GM12873 (cell line): ENCODE measurements at regions not wholly inside any gene's neighbourhood (a gene's known extent, or its start where the extent isn't known, plus 50 kb on each side); places are given as distances from the start of the nearest gene placed in this dataset.

Experiments used
- TF ChIP-seq, protein P1 (sequence below): IDR thresholded peaks from 2 replicates; pipeline ENCODE4 v1.5.1; 2012; ENCODE audit warnings: low read depth, mild to moderate bottlenecking, moderate library complexity, low read length, control low read depth; ENCODE audit not compliant: insufficient read depth; ENCODE audit errors: missing control alignments

DNA sequence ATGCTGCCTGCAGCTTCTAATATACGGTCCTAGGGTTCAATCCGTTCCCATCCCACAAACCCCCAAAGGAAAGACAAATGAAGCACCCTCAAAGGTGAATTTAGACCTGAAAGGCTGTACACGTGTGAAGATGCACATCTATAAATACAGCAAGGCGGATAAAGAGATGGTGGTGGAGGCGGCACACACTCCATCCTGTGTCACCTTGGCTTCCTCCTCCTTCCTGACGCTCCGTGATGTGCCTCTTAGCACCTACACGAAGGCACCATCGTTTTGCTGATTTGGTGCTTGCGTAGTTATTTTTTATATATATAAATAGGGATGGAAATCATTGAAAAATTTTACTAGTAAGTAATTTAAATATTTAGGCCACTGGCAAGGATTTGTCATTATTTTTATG is 359.4 kb downstream of the NPHP4 start:
- TF ChIP-seq, protein P1, sequence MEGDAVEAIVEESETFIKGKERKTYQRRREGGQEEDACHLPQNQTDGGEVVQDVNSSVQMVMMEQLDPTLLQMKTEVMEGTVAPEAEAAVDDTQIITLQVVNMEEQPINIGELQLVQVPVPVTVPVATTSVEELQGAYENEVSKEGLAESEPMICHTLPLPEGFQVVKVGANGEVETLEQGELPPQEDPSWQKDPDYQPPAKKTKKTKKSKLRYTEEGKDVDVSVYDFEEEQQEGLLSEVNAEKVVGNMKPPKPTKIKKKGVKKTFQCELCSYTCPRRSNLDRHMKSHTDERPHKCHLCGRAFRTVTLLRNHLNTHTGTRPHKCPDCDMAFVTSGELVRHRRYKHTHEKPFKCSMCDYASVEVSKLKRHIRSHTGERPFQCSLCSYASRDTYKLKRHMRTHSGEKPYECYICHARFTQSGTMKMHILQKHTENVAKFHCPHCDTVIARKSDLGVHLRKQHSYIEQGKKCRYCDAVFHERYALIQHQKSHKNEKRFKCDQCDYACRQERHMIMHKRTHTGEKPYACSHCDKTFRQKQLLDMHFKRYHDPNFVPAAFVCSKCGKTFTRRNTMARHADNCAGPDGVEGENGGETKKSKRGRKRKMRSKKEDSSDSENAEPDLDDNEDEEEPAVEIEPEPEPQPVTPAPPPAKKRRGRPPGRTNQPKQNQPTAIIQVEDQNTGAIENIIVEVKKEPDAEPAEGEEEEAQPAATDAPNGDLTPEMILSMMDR = no peak

DNA sequence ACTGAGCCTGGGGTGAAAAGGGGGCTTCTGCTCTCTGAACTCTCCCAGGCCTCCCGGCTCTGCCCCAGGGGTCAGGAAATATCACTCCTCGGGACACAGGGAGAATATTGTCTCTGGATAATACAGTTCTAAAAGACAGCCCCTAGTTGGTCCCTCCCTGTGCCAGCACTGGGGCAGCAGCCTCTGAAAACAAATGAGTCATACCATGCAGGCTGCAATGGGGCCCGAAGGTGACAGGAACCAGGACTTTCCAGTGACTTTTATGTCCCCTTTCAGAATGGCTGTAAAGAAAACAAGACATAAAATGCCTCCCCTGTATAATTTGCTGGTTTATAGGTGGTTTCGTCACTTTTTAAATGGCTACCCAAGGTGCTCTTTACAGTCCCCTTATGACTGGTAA is 360.0 kb downstream of the NPHP4 start:
- TF ChIP-seq, protein P1 = no peak

DNA sequence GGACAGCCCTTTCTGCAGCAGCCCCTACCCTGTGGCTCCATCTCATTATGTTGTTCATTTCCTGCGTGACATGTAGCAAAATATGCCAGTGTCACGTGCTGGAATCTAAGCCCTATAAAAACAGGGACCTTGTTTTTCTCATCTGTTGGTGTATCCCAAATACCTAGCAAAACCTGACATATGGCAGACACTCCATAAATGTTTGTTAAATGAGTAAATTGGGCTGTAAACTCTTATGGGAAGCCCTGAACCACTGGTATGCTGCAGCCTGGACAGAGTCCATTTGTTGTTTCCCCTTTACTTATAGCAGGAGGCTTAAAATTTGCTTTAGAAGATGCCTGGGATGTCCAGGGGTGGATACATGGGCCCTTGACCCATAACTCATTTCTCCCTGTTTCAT is 363.8 kb downstream of the NPHP4 start:
- TF ChIP-seq, protein P1 = no peak

DNA sequence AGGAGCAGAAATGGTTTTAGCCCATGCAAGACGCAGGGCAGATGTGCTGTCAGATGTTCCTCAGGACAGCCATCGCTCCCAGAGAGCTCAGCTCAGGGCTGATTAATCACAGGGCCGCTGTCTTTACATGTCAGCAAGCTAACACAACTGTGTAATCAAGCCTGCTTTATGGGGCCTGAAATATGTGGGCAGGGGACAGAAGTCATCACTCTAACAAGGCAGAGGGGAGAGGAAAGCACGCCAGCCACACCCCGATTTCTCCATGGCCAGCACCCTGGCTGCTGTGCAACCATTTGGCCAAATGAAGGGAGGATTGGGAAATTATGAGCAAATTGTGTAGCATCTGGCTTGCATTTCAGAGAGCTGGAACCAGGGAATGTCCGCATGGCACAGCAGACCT is 368.8 kb downstream of the NPHP4 start:
- TF ChIP-seq, protein P1 = no peak

DNA sequence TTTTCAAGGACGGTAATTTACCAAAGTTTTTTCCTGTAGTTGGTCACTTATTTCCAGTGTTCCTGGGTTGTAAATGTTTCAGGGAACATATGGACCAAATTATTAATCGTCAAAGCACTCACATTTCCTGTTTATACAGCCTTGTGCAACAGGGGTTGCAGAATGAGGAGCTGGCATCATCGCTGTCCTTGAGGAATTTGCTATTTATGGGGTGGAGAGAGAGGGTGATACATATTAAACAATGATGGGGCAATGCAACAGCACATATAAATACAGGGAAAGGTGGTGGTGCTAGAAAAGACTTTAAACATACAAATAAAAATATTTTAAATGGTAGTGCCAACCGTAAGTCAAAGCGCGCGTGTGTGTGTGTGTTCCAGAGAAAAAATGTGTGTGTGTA is 369.8 kb downstream of the NPHP4 start:
- TF ChIP-seq, protein P1 = no peak

DNA sequence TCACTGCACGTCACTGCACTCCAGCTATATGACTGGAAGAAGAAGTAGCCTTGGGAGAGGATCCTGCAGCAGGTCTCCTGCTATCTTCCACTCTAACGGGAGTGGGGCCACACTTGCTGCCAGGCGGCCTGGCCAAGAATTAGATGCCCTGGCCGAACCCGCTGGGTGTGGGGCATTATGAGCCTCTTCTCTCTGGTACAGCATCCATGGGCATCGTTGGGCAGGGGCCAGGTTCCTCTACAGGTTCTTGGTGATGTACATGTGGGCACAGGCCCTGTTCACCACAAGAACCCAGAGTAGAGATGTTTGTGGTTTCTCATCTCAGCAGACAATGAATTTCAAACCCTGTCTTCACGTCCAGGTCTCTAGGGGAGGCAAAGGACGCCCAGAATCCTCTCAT is 370.5 kb downstream of the NPHP4 start:
- TF ChIP-seq, protein P1 = no peak

DNA sequence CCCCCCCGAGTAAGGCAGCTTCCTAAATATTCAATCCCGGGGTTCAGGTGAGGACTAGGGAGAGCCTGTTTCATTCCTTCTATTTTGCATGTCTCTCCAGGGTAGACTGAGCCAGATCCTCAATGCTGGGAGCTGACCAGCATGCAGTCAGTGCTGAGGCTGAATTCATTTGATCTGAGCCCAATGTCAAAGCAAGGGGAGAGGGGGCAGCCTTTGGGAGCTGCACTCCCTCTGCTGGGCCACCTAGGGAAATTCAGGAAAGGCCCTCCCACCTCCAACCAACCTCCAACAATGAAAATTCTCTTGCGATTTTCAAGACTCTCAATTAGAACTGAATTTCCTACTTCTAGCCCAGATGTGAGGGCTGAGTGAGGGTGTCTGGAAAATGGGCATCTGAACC is 371.2 kb downstream of the NPHP4 start:
- TF ChIP-seq, protein P1 = peak; percentile 30

DNA sequence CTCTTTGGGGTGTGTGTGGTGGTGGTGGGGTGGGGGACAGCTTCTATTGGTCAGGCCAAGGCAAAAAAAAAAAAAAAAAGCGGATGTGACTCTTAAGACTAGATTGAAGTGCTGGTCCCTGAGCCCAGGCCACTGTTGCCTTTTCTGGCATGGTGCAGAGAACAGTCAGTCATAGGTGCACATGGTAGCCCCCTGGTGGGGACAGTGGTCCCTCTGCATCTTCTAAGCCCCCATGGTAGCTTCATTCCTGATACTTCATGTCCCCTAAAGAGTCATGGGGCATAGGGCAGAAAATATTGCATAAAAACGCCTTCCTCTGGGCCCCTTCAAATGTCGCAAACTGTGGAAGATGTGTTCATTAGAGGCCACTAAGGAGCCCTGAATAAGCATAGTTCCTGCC is 371.8 kb downstream of the NPHP4 start:
- TF ChIP-seq, protein P1 = no peak
